OCI-LY7 (cell line): ENCODE measurements at regions not wholly inside any gene's neighbourhood (a gene's known extent, or its start where the extent isn't known, plus 50 kb on each side); places are given as distances from the start of the nearest gene placed in this dataset.

Source experiments
- BruUV-seq: library from RNA; stranded (reverse); fragments of 400-500 nt; replicated peaks from 2 replicates; lab custom pipeline; 2021; lab: Mats Ljungman, UMichigan
- CTCF ChIA-PET: fragments of 300-600 bp; sonication (Branson Sonifier 250); formaldehyde crosslinking; loops from one replicate; lab custom pipeline; 2022; ENCODE audit warnings: antibody characterized with exemption; ENCODE audit not compliant: unreplicated experiment; lab: Charles Lee
- POLR2A ChIA-PET: fragments of 300-600 bp; sonication (Branson Sonifier 250); formaldehyde crosslinking; loops from one replicate; lab custom pipeline; 2022; ENCODE audit warnings: antibody characterized with exemption; lab: Charles Lee
- DNase-seq: peaks from one replicate; pipeline ENCODE4 v3.0.0-alpha.2; 2015; ENCODE audit warnings: low spot score
- H2AFZ ChIP-seq: fragments of 200-600 bp; sonication (generic), shearing (Covaris generic); 2 replicates; pipeline ENCODE4 v1.6.1; 2014; ENCODE audit warnings: mild to moderate bottlenecking, antibody characterized with exemption, low read length, moderate library complexity
- H3K27ac ChIP-seq: fragments of 200-600 bp; sonication (generic); 2 replicates; pipeline ENCODE4 v1.5.1; 2014; ENCODE audit warnings: mixed run types, low read depth, mild to moderate bottlenecking, moderate library complexity, low read length, inconsistent platforms; ENCODE audit not compliant: poor library complexity, severe bottlenecking
- H3K36me3 ChIP-seq: fragments of 200-600 bp; sonication (generic); 2 replicates; pipeline ENCODE4 v1.6.1; 2014; ENCODE audit warnings: mild to moderate bottlenecking, antibody characterized with exemption, low read length, moderate library complexity, mixed read lengths; ENCODE audit not compliant: insufficient read depth
- H3K4me1 ChIP-seq: fragments of 200-600 bp; sonication (generic); 2 replicates; pipeline ENCODE4 v1.5.1; 2014; ENCODE audit warnings: mild to moderate bottlenecking, low read length; ENCODE audit not compliant: insufficient read depth, poor library complexity, severe bottlenecking
- H3K4me2 ChIP-seq: fragments of 200-600 bp; sonication (generic); 2 replicates; pipeline ENCODE4 v1.6.1; 2014; ENCODE audit warnings: mild to moderate bottlenecking, low read length
- H3K4me3 ChIP-seq: fragments of 200-600 bp; sonication (generic); 2 replicates; pipeline ENCODE4 v1.5.1; 2014; ENCODE audit warnings: mild to moderate bottlenecking, low read depth, low read length; ENCODE audit not compliant: poor library complexity, severe bottlenecking
- H3K79me2 ChIP-seq: fragments of 200-600 bp; sonication (generic); 2 replicates; pipeline ENCODE4 v1.6.1; 2016; ENCODE audit warnings: low read depth, mild to moderate bottlenecking, low read length, moderate library complexity, mixed read lengths; ENCODE audit not compliant: insufficient read depth
- H3K9me2 ChIP-seq: fragments of 200-600 bp; sonication (generic); 2 replicates; pipeline ENCODE4 v1.6.1; 2016; ENCODE audit warnings: mild to moderate bottlenecking, low read length, mixed read lengths; ENCODE audit not compliant: insufficient read depth
- H3K9me3 ChIP-seq: fragments of 200-600 bp; sonication (generic); 2 replicates; pipeline ENCODE4 v1.6.1; 2014; ENCODE audit warnings: mild to moderate bottlenecking, mixed run types, low read length, mixed read lengths
- H4K20me1 ChIP-seq: fragments of 200-600 bp; sonication (generic); 2 replicates; pipeline ENCODE4 v1.6.1; 2014; ENCODE audit warnings: mild to moderate bottlenecking, antibody characterized with exemption, low read length, moderate library complexity, mixed read lengths; ENCODE audit not compliant: insufficient read depth
- EZH2phosphoT487 ChIP-seq: fragments of 200-600 bp; sonication (generic); IDR thresholded peaks from 2 replicates; pipeline ENCODE4 v1.6.1; 2018; ENCODE audit warnings: low read depth, borderline replicate concordance, mild to moderate bottlenecking, mixed run types, antibody characterized with exemption, low read length, moderate library complexity, mixed read lengths
- intact Hi-C: fragments of 100-400 bp; cut with micrococcal nuclease; formaldehyde crosslinking; loops from one replicate; pipeline ENCODE4 v1.10.0; 2022; ENCODE audit not compliant: unreplicated experiment
- TF ChIP-seq, protein P1 (sequence below): fragments of 200-600 bp; sonication (generic); conservative IDR thresholded peaks from 2 replicates; pipeline ENCODE4 v1.5.1; 2014; ENCODE audit warnings: mild to moderate bottlenecking, antibody characterized with exemption, low read length, moderate library complexity, mixed read lengths

DNA sequence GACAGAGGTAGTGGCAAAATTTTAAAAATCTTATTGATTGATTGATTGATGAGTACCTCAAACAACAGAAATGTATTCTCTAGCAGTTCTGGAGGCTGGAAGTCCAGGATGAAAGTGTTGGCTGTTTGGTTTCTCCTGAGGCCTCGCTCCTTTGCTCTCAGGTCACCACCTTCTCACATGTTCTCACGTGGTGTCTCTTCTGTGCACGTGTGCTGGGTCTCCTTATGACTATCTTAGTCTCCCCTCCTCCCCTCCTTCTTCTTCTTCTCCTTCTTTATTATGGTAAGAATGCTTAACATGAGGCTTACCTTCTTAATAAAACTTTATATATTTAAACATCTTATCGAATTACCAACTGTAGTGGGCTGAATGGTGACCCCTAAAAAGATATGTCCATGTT is 446.0 kb upstream of the SPHKAP start:
- Histone ChIP-seq H3K9me2 (no peaks in the 10 kb centered on the region), H4K20me1 (no peaks in the 10 kb centered on the region), H3K4me1 (no peaks in the 10 kb centered on the region), H3K4me3 (no peak overlapping the region), H3K9me3 (no peaks in the 10 kb centered on the region), H3K4me2 (no peak overlapping the region), H2AFZ (no peak overlapping the region), H3K79me2 (no peaks in the 10 kb centered on the region), H3K27ac (no peak overlapping the region), H3K36me3 (no peaks in the 10 kb centered on the region)
- no peak for DNase-seq
- POLR2A ChIA-PET = no interaction called here
- BruUV-seq = no TSS peak
- CTCF ChIA-PET = no interaction called here
- intact Hi-C loops = no loop called here
- no peak for TF ChIP-seq EZH2phosphoT487
- TF ChIP-seq, protein P1, sequence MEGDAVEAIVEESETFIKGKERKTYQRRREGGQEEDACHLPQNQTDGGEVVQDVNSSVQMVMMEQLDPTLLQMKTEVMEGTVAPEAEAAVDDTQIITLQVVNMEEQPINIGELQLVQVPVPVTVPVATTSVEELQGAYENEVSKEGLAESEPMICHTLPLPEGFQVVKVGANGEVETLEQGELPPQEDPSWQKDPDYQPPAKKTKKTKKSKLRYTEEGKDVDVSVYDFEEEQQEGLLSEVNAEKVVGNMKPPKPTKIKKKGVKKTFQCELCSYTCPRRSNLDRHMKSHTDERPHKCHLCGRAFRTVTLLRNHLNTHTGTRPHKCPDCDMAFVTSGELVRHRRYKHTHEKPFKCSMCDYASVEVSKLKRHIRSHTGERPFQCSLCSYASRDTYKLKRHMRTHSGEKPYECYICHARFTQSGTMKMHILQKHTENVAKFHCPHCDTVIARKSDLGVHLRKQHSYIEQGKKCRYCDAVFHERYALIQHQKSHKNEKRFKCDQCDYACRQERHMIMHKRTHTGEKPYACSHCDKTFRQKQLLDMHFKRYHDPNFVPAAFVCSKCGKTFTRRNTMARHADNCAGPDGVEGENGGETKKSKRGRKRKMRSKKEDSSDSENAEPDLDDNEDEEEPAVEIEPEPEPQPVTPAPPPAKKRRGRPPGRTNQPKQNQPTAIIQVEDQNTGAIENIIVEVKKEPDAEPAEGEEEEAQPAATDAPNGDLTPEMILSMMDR = no peak

DNA sequence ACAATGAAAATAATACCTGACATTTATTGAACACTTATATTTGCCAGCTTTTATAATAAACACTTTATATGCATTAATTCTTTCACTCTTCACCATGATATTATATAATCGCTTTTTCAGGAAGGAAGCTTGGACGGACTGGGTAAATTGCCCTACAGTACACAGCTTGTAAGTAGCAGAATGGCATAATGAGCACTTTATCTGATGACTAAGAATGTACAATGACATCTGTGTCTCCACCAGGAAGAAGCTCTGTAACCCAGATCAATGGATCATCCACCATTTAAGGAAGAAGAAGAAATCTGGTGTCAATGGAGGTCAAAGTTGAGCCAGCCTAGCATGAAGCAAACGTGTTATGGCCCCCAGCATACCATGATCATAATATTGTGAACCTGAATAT is 444.0 kb upstream of the SPHKAP start:
- intact Hi-C loops = no loop called here
- Histone ChIP-seq H3K4me1 (no peaks in the 10 kb centered on the region), H3K4me3 (no peak overlapping the region), H3K36me3 (no peaks in the 10 kb centered on the region), H3K9me2 (no peaks in the 10 kb centered on the region), H3K9me3 (no peaks in the 10 kb centered on the region), H4K20me1 (no peaks in the 10 kb centered on the region), H3K27ac (no peak overlapping the region), H3K4me2 (no peak overlapping the region), H2AFZ (no peak overlapping the region), H3K79me2 (no peaks in the 10 kb centered on the region)
- BruUV-seq = no TSS peak
- no peak for TF ChIP-seq EZH2phosphoT487
- TF ChIP-seq, protein P1 = no peak
- ChIA-PET POLR2A (no interaction called here), CTCF (no interaction called here)
- DNase-seq = no peak

DNA sequence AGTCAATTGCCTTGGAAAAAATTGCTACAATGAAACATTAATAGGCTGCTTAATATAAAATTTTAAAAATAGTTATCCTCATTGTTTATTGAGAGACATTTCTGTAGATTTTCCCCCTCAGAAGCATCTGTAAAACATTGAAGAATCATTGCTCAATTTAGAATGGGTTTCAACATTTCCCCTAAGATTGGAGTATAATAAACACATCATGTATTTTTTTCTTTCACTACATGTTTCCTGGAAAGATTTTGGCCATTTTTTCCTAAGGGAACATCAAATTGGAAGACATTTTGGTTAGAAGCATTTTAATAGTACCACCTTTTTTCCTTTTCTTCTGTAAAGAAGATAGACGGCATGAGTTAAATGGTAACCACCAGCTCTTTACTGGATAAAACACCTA is 443.2 kb upstream of the SPHKAP start:
- POLR2A ChIA-PET = no interaction called here
- intact Hi-C loops = no loop called here
- no peaks in the 10 kb centered on the region for H3K9me2 ChIP-seq
- no peak overlapping the region for H3K27ac ChIP-seq
- CTCF ChIA-PET = no interaction called here
- TF ChIP-seq, protein P1 = no peak
- TF ChIP-seq EZH2phosphoT487 = no peak
- no peak for DNase-seq
- no peak overlapping the region for H2AFZ ChIP-seq
- no peaks in the 10 kb centered on the region for H3K79me2 ChIP-seq
- no peaks in the 10 kb centered on the region for H3K9me3 ChIP-seq
- no peak overlapping the region for H3K4me3 ChIP-seq
- no peak overlapping the region for H3K4me2 ChIP-seq
- no TSS peak for BruUV-seq
- no peaks in the 10 kb centered on the region for H3K36me3 ChIP-seq
- no peaks in the 10 kb centered on the region for H3K4me1 ChIP-seq
- H4K20me1 ChIP-seq = no peaks in the 10 kb centered on the region
